HG03175 (cell line): ENCODE measurements at regions not wholly inside any gene's neighbourhood (a gene's known extent, or its start where the extent isn't known, plus 50 kb on each side); places are given as distances from the start of the nearest gene placed in this dataset.
"Not testable (repeated sequence)": the region's sequence is repeated elsewhere in the genome, so short reads cannot be mapped to it uniquely, and the experiment has no call there.

ENCODE experiments used
- ATAC-seq: cut with Tn5 transposase; IDR thresholded peaks from one replicate; pipeline ENCODE4 v1.9.1; 2021; ENCODE audit warnings: mild to moderate bottlenecking, moderate library complexity; ENCODE audit not compliant: unreplicated experiment

DNA sequence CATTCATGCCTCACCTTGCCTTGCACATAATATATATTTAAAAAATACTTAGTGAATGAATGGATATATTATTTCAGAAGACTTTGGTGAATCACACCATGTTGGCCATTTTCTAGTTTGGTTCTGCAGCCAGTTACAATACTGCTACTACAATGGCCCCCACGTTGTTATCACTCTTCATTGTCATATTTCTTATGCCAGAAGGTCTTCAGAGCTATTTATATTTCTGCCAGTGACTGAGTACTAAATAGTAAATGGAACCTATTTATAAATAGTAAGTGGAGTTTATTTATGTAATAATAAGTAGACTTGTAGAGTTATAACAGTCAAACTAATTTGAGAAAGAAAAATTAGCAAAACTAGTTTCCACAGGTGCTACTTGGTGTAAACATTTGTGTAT is 516.6 kb upstream of the SYT4 start:
- ATAC-seq, result no peak

DNA sequence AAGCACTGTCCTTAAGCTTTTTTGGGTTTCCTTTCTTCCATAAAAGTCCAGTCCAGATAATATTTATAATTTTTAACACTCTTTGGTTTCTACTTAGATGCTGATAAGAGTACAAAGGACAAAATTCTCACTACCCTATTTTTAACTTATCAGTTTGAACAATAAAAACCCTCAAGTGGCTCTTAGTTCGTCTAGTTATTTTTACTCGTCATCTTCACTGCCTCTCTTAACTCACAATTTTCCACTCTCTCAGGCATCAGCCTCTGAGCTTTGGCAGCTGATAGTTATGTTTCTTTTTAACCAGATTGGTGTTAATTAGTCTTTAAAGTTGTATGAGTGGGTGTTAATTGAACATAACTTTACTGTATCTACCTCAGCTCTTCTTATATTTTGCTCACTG is 517.1 kb upstream of the SYT4 start:
- ATAC-seq, result no peak

GRCh38 chr18:43797347-43797746 is 520.1 kb upstream of the SYT4 start:
- no peak for ATAC-seq

DNA sequence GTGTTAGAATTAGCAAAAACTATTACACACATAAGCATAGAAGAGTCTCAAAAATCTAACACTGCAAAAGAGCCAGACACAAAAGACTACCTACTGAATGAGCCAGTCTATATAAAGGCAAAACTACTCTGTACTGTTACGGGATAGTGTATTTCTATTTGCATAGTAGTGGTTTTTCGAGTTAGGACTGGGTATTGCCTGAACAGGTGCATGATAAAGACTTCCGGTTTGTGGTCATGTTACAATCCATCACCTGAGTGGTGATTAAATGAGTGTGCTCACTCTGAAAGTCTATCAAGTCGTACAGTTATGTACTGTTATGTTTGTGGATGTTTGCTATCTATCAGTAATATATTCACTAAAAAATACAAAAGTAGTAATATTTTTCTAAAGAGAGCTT is 523.3 kb upstream of the SYT4 start:
- no peak for ATAC-seq

DNA sequence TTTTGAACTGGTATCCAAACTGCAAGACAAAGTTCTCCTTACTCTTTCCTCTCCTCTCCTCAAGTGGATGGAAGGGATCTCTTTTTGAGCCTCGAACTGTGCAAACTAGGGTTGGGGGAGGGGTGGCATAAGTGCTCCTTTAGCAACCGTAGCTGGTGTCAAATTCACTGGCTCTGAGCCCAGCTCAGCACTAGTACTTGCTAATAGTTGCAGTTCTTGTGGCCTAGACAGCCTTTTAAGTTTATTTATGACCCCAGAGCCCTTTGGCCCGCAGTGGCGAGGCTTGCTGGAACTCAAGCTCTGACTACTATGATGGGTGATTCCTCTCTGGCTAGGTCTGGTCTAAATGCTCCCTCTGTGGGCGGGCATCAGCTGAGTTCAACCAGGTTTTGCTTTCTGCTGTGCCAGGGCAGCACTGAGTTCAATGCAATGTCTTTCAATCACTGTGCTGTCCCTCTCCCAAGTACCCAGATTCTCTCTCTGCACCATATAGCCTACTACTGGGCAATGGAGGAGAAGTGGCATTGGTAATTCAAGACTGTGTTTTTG is 528.4 kb upstream of the SYT4 start:
- no peak for ATAC-seq

DNA sequence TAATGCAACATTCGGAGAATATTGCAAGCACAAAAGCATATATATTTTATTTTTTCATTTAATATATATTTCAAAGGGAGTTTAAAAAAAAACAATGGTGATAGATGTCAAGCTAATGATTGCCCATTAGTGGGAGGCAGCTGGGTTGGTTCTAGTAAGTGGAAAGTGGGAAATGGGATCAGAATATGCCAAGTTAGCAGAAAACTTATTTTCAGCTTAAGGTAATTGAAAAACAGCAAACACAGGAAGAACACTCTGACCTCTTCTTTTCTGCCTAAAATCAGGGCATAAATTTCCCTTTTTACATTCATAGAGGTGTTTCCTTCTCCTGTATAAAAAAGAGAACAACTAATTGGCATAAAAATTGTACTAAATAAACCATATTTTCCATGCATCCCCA is 535.3 kb upstream of the SYT4 start:
- ATAC-seq, result no peak

DNA sequence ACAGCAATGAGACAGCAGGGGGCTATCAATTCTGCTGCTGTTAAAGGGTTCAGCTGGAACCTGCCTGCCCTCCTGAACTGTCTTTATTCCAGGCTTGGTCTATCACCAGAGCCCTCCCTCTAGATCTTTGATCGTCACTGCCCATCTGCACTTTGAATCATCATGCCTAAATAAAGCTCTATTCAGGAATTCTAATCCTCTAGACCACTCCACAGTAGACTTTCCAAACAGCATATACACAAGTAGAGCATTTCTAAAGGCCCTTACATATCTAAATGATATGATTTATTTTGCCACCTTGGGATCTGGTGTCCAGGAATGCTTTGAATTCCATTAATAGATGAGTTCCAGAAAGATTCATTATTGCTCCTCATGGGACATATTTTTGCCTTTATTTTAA is 542.1 kb upstream of the SYT4 start:
- ATAC-seq, result no peak

- ATAC-seq, result no peak
Observed at GRCh38 chr18:43819873-43820272, 542.6 kb upstream of the SYT4 start.

DNA sequence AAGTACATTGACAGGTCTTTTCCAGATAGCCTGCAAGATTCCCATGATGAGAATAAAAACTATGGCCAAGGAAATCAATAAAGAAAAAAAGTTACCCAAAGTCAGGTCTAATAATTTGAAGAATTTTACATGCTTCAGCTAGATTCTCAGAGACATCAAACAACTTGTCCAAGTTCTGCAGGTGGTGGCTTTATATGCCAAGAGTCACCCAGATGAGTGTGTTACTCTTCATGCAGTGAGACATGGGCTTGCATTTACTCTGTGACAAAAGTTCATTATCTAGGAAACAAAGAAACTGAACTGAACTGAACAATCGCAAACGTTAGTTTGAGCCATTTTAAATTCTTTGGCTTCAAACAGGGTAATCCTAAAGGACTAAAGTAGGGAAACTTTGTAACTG is 548.5 kb upstream of the SYT4 start:
- no peak for ATAC-seq

GRCh38 chr18:43826215-43826614 is 548.9 kb upstream of the SYT4 start:
- ATAC-seq, result no peak

GRCh38 chr18:43827311-43827710 is 550.0 kb upstream of the SYT4 start:
- ATAC-seq, result no peak

GRCh38 chr18:43830303-43830702 is 553.0 kb upstream of the SYT4 start:
- no peak for ATAC-seq

DNA sequence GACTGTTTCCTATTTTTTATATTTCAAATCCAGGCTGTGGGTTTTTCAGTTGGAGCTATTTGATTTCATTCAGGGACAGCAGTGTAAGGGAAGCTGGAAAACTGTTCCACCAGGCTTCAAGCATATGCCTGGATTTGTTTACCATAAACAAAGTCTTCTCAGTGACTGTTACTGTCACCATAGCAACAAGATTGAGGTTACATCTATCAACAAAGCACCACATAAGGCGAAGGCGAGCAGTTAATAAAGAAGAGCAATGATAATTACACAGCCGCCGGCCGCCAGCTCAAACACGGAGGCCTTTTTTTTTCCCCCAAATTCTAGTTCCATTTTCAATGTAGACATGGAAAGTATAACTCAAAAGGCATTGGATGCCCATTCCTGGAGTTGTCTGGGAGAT is 553.7 kb upstream of the SYT4 start:
- ATAC-seq, result no peak

DNA sequence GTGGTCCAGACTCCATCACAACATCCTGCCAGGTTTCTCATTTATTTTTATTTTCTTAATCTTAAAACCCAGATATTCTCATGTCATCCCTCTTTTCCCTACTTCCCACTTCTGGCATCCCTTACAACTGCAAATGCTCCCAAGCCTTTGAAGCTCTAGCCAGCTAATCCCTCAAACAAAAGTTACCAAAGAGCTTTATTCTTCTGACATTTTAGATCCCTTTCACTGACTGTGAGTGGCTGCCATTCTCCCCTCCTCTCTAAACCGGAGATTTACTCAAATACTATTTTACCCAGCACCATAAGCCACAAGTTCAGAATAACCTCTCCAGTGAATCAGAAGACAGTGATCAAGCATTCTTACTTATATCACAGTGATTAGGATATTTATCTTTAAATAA is 569.0 kb upstream of the SYT4 start:
- no peak for ATAC-seq

DNA sequence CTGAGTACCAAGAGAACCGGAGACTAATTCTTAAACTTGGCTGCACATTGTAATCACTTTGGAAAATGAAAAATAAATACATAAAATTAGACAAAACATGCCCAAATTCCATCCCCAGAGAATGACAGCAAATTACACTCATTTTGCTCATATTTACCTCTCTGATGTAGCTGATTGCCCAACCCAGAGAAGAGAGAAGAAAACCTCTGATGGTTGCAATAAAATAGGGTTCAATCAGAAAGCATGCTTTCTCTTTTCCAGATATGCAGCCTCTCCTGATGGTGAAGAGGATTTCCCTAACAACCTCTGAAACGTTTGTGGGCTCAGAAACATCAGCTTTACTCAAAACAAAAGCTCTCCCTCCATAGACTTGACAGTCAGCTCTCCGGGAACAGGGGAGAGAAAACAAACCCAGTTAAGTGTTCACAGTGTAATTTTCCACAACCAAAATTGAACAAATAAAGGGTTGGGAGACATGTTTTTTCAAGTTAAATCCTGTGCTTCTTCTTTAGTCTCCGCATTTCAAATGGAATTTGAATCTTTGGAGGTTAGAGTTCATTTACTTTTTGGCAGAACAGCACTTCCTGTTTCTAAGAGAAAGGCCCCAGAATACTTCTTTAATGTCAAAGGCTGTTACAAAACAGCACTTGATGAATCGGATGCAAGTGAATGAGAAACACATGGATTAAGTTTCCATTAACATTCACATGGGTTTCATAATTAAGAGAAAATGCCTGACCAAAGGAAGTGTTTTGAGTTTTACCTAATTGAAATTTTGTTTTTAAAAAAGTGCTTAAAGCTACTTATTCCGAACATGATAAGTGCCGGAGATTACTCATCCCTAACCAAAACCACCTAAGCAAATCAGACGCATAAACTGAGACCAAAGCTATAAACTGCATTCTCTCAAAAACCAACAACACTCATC is 570.1 kb upstream of the SYT4 start:
- ATAC-seq, result no peak

- ATAC-seq, result not testable (repeated sequence)
Observed at GRCh38 chr18:43849831-43850230, 572.5 kb upstream of the SYT4 start.

DNA sequence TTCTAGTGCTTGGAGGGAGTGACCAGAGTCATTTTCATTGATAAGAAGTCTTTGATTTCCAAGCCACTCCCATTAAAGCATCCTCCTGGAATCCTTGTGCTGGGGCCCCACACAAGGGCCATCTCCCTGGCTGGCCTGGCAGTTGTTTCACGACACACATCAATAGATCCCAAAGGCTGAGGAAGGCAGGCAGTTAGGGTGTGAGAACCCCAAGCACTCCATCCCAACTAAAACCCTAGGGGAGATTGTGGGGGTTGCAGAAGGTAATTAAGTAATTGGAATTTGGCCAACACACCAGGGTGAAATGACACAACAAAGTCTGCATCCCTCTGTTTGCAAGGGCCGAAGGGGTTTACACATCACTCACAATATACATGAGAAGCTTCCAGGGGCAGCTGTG is 578.1 kb upstream of the SYT4 start:
- ATAC-seq, result no peak

GRCh38 chr18:43863180-43863579 is 585.9 kb upstream of the SYT4 start:
- ATAC-seq, result no peak

- no peak for ATAC-seq
Observed at GRCh38 chr18:43866696-43867095, 589.4 kb upstream of the SYT4 start.

- no peak for ATAC-seq
Observed at GRCh38 chr18:43868497-43868995, 591.3 kb upstream of the SYT4 start.

- ATAC-seq, result no peak
Observed at GRCh38 chr18:43869451-43870008, 592.2 kb upstream of the SYT4 start.

DNA sequence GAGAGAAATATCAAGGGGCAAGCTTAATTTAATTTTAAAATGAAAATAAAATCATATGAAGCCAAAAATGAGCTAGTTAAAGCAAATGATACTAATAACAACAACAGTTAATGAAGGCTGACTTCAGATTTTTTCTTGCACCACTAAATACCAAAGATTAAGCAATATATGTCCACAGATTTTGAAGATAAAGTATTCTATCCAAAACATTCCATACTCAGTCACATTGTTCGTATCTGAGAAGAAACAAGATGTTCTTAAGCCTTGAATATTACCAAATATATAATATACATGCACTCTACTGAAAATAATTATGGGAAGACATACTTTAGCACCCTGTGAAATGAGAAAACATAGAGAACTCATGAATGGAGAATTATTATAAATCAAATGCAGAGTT is 593.3 kb upstream of the SYT4 start:
- ATAC-seq, result no peak
